ENCODE measurements at regions not wholly inside any gene's neighbourhood (a gene's known extent, or its start where the extent isn't known, plus 50 kb on each side); places are given as distances from the start of the nearest gene placed in this dataset.

GRCh38 chr18:78664048-78664447, 315.6 kb upstream of the SALL3 start:
- Histone ChIP-seq H4K20me1 (ENCODE audit: insufficient read depth, low read length) (no peaks in the 10 kb centered on the region), H2AFZ (ENCODE audit: insufficient read depth, low read depth, low read length, poor library complexity, severe bottlenecking) (no peak overlapping the region), H3K4me2 (replicated peaks; ENCODE audit: extremely low read depth, low read length, poor library complexity, severe bottlenecking) (no peak overlapping the region), H3K9ac (ENCODE audit: insufficient read depth, low read length, poor library complexity, severe bottlenecking) (no peak overlapping the region), H3K4me3 (replicated peaks in 1 of 3; ENCODE audit: low read depth in 2 of 3, low read length in 3 of 3) (no peak overlapping the region), H3K4me1 (ENCODE audit: control insufficient read depth in 1 of 2, insufficient read depth in 2 of 2, low read length in 2 of 2) (no peaks in the 10 kb centered on the region), H3K36me3 (replicated peaks in 1 of 2; ENCODE audit: control insufficient read depth in 1 of 2, insufficient read depth in 2 of 2, low read length in 2 of 2) (no peaks in the 10 kb centered on the region), H3K27me3 (ENCODE audit: control insufficient read depth in 2 of 2, insufficient read depth in 2 of 2, low read length in 2 of 2) (no peaks in the 10 kb centered on the region), H3K79me2 (ENCODE audit: insufficient read depth, low read length) (no peaks in the 10 kb centered on the region), H3K27ac (ENCODE audit: low read depth in 1 of 2, low read length in 2 of 2) (no peak overlapping the region), H3K9me3 (replicated peaks in 1 of 2; ENCODE audit: control insufficient read depth in 1 of 2, insufficient read depth in 1 of 2, low read length in 2 of 2) (no peaks in the 10 kb centered on the region)
- Mint-ChIP-seq H3K27ac (no peak overlapping the region), H3K4me3 (no peak overlapping the region), H3K4me1 (no peaks in the 10 kb centered on the region), H3K9me3 (peaks cover 0 to 3% (median 0%) of the 10 kb centered on the region in 7 donors), H3K27me3 (ENCODE audit: low read depth in 3 of 3) (peaks cover 4 to 8% (median 5%) of the 10 kb centered on the region in 3 donors), H3K36me3 (no peaks in the 10 kb centered on the region)
- no peak for DNase-seq
- WGBS (ENCODE audit: insufficient coverage), result 85% methylated on average over 11 of the region's 13 CpGs
- no peak for TF ChIP-seq CTCF (IDR thresholded peaks at IDR 0.05)
- intact Hi-C loops (cut with micrococcal nuclease), result no loop called here

GRCh38 chr18:78664848-78665247, 314.8 kb upstream of the SALL3 start:
- no peak for DNase-seq
- no peaks in the 10 kb centered on the region for H3K4me1 ChIP-seq (ENCODE audit: control insufficient read depth in 1 of 2, insufficient read depth in 2 of 2, low read length in 2 of 2)
- no peak overlapping the region for H3K4me3 ChIP-seq (replicated peaks in 1 of 3; ENCODE audit: low read depth in 2 of 3, low read length in 3 of 3)
- no peak overlapping the region for H3K27ac ChIP-seq (ENCODE audit: low read depth in 1 of 2, low read length in 2 of 2)
- Mint-ChIP-seq H3K27me3 (ENCODE audit: low read depth in 3 of 3) (peaks cover 3 to 8% (median 4%) of the 10 kb centered on the region in 3 donors), H3K9me3 (peaks cover 0 to 5% (median 0%) of the 10 kb centered on the region in 7 donors), H3K4me1 (no peaks in the 10 kb centered on the region), H3K36me3 (no peaks in the 10 kb centered on the region), H3K4me3 (no peak overlapping the region), H3K27ac (no peak overlapping the region)
- no peaks in the 10 kb centered on the region for H3K9me3 ChIP-seq (replicated peaks in 1 of 2; ENCODE audit: control insufficient read depth in 1 of 2, insufficient read depth in 1 of 2, low read length in 2 of 2)
- no peak overlapping the region for H3K9ac ChIP-seq (ENCODE audit: insufficient read depth, low read length, poor library complexity, severe bottlenecking)
- intact Hi-C loops (cut with micrococcal nuclease), result no loop called here
- H2AFZ ChIP-seq (ENCODE audit: insufficient read depth, low read depth, low read length, poor library complexity, severe bottlenecking), result no peak overlapping the region
- no peaks in the 10 kb centered on the region for H3K79me2 ChIP-seq (ENCODE audit: insufficient read depth, low read length)
- WGBS (ENCODE audit: insufficient coverage), result no CpG with 5 or more reads among the region's 5 CpGs
- H3K4me2 ChIP-seq (replicated peaks; ENCODE audit: extremely low read depth, low read length, poor library complexity, severe bottlenecking), result no peak overlapping the region
- H3K27me3 ChIP-seq (ENCODE audit: control insufficient read depth in 2 of 2, insufficient read depth in 2 of 2, low read length in 2 of 2), result no peaks in the 10 kb centered on the region
- no peaks in the 10 kb centered on the region for H4K20me1 ChIP-seq (ENCODE audit: insufficient read depth, low read length)
- TF ChIP-seq CTCF (IDR thresholded peaks at IDR 0.05), result no peak
- no peaks in the 10 kb centered on the region for H3K36me3 ChIP-seq (replicated peaks in 1 of 2; ENCODE audit: control insufficient read depth in 1 of 2, insufficient read depth in 2 of 2, low read length in 2 of 2)
